Thymus (tissue), 11 donors: ENCODE measurements at regions not wholly inside any gene's neighbourhood (a gene's known extent, or its start where the extent isn't known, plus 50 kb on each side); places are given as distances from the start of the nearest gene placed in this dataset.

Source experiments
- DNase-seq, 9 donors: peaks; one replicate each; pipeline ENCODE4 v3.0.0-alpha.2; 2013; ENCODE audit warnings: low spot score in 9 of 9, low read depth in 6 of 9, missing footprints in 1 of 9
- H3K27ac ChIP-seq, 2 donors: one replicate each; pipeline ENCODE4 v1.5.1; 2013; ENCODE audit warnings: control low read depth in 1 of 2, low read depth in 1 of 2, low read length in 1 of 2, mild to moderate bottlenecking in 1 of 2, moderate library complexity in 1 of 2
- H3K27me3 ChIP-seq, 2 donors: one replicate each; pipeline ENCODE4 v1.5.1; 2013; ENCODE audit warnings: low read length in 1 of 2; ENCODE audit not compliant: control insufficient read depth in 2 of 2, insufficient read depth in 1 of 2
- H3K36me3 ChIP-seq, 2 donors: one replicate each; pipeline ENCODE4 v1.5.1; 2013; ENCODE audit warnings: low read length in 1 of 2, mild to moderate bottlenecking in 1 of 2, moderate library complexity in 1 of 2; ENCODE audit not compliant: control insufficient read depth in 2 of 2, insufficient read depth in 2 of 2
- H3K4me1 ChIP-seq, 2 donors: one replicate each; pipeline ENCODE4 v1.5.1; 2013; ENCODE audit warnings: low read length in 2 of 2; ENCODE audit not compliant: control insufficient read depth in 2 of 2, insufficient read depth in 2 of 2
- H3K4me3 ChIP-seq, 2 donors: one replicate each; pipeline ENCODE4 v1.5.1; 2013; ENCODE audit warnings: low read length in 2 of 2, control low read depth in 1 of 2, mild to moderate bottlenecking in 1 of 2
- H3K9me3 ChIP-seq, 2 donors: one replicate each; pipeline ENCODE4 v1.5.1; 2013; ENCODE audit warnings: low read length in 1 of 2, mild to moderate bottlenecking in 1 of 2; ENCODE audit not compliant: control insufficient read depth in 2 of 2, insufficient read depth in 1 of 2
- WGBS: extraction: QIAGEN DNeasy Blood & Tissue Kit; methylation state at CpG from one replicate; pipeline ENCODE4 v1.1.7; 2013; 5-methylcytosine and 5-hydroxymethylcytosine counted together
- donor health status: healthy.

DNA sequence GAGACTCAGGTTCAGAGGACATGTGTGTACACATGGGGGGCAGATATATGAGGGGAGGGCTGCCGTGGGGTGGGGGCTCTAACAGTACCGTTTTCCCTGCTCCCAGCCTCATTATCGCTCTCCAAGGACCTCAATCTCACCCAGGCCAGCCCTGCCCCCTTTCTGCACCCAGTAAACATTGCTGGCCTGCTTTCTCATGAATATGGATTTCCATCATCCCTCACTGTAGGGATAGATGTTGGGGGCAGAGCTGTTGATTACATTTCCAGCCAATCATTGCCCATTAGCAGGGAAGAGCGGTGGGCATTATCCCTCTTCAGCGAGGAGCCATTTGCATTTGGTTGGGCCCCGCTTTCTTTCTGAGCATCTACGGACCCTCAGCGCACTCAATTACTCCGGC lies 273.8 kb downstream of the RPS6KC1 start:
- H3K27ac ChIP-seq = no peak overlapping the region
- H3K4me3 ChIP-seq = no peak overlapping the region
- no peaks in the 10 kb centered on the region for H3K36me3 ChIP-seq
- no peaks in the 10 kb centered on the region for H3K27me3 ChIP-seq
- no peaks in the 10 kb centered on the region for H3K4me1 ChIP-seq
- H3K9me3 ChIP-seq = no peaks in the 10 kb centered on the region
- WGBS = 96% methylated on average over 9 of the region's 9 CpGs
- no peak for DNase-seq

DNA sequence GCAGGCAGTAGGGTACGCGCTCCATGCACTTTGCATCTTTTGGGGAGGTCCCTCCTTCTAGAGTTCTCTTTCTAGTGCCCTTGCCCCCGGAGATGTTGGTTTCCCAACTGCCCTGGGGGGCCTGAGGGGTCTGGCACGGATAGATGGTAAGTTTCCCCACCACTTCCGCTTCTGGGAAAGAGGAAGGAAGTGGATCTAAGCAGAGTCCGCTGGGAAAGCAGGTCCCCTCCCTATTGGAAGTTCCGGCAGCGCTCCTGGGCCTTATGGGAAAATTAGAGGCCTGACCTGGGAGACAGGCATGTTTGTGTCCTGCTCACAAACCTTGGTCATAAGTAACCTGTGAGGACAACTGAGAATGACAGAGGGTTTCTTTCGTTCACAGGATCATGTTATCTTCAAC lies 274.4 kb downstream of the RPS6KC1 start:
- Histone ChIP-seq H3K27me3 (no peaks in the 10 kb centered on the region), H3K36me3 (no peaks in the 10 kb centered on the region), H3K9me3 (no peaks in the 10 kb centered on the region), H3K4me1 (no peaks in the 10 kb centered on the region), H3K27ac (no peak overlapping the region), H3K4me3 (no peak overlapping the region)
- WGBS = 72% methylated on average over 9 of the region's 9 CpGs
- no peak for DNase-seq

DNA sequence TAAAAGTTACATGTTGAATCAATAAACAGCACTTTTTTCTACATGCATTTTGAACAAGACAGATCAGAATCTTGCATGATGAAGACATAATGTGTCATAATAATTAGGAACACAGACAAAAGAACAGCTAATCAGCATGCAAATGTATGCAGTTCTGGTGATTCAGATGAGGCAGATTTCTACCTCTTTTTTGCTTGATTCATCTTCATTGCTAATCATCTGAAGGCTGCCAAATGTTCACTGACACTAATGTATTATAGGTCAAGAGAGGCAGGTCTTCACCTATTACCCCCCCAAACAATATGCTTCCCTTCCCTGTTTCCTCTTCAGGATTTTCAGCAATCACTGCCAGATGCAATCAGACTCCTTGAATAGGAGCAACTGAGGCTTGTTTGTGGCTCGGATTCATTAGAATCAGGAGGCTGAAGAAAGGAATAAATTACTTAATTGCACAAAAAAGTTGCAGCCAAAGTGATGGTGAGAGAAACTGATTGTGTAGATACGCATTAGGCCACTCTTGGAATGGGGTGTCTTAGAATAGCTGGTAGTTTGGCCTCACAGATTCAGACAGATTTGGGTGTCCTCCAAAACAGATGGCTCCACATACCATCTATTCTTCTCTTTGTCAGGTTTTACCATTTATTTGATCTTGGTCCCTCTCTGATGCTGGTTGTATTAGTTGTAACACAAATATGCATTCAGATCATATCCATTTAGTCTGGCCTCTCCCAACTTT lies 275.4 kb downstream of the RPS6KC1 start:
- no peak overlapping the region for H3K4me3 ChIP-seq
- H3K36me3 ChIP-seq = no peaks in the 10 kb centered on the region
- no peaks in the 10 kb centered on the region for H3K27me3 ChIP-seq
- no peaks in the 10 kb centered on the region for H3K9me3 ChIP-seq
- 90% methylated on average over 2 of the region's 2 CpGs for WGBS
- no peaks in the 10 kb centered on the region for H3K4me1 ChIP-seq
- H3K27ac ChIP-seq = no peak overlapping the region
- DNase-seq = no peak

DNA sequence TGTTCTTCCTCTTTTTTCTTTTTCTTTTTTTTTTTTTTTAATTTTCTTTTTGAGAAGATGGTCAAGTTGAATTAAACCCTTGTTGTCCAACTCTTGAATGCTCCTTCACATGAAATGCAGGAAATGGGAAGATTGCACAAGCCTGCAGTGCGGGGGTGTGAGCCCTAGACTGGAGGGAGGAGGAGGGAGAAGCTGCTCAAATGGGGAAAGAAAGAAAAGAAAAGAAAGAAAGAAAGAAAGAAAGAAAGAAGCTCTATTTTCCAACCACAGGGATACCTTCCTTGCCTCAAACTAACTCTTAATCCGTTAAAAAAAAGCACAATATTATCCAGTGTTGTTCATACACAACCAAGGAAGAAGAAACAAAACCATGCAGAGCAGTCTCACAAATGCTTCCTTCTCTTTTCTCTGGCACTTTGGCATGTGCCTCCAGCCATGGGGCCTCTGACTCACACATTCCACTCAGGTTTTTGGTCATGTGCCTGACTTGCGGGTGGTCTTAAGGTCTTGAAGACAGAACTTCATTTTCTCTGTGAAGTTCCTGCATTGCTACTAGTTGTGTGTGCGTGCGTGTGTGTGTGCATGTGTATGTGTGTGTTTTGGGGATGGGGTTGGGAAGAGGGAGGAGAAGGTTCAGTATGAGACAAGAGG lies 276.1 kb downstream of the RPS6KC1 start:
- no peaks in the 10 kb centered on the region for H3K4me1 ChIP-seq
- H3K4me3 ChIP-seq = no peak overlapping the region
- DNase-seq = no peak
- H3K27me3 ChIP-seq = no peaks in the 10 kb centered on the region
- no peaks in the 10 kb centered on the region for H3K9me3 ChIP-seq
- no peaks in the 10 kb centered on the region for H3K36me3 ChIP-seq
- no peak overlapping the region for H3K27ac ChIP-seq
- WGBS = 86% methylated on average over 5 of the region's 5 CpGs

DNA sequence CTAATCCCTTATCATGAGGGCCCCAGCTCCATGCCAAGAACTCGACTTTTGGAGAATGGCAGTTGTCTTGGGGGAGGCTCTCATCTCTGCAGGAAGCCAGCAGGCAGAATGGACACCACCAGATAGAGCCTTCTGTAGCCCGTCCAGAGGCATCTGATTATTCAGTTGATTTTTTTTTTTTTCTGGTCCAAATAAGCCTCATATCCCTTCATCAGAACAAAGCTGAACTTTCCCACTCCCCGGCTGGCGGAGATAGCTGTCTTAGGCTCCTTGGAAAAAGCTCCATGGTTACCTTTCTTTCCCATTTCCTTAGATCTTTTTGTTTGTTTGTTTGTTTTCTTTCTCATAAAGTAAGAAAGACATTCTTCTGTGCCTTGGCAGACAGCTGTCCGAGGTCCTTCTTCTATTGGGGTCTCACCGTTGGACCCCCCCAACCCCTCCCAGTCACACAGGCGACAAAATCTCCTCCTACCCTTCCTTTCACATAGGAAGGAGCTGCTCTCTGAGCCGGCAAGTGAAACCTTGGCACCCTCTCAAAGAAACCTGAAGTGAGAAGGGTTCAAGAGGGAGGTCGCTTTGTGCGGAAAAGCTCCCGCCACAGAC lies 278.5 kb downstream of the RPS6KC1 start:
- 89% methylated on average over 11 of the region's 11 CpGs for WGBS
- Histone ChIP-seq H3K27ac (no peak overlapping the region), H3K36me3 (no peaks in the 10 kb centered on the region), H3K4me3 (no peak overlapping the region), H3K4me1 (no peaks in the 10 kb centered on the region), H3K9me3 (no peaks in the 10 kb centered on the region), H3K27me3 (no peaks in the 10 kb centered on the region)
- no peak for DNase-seq

DNA sequence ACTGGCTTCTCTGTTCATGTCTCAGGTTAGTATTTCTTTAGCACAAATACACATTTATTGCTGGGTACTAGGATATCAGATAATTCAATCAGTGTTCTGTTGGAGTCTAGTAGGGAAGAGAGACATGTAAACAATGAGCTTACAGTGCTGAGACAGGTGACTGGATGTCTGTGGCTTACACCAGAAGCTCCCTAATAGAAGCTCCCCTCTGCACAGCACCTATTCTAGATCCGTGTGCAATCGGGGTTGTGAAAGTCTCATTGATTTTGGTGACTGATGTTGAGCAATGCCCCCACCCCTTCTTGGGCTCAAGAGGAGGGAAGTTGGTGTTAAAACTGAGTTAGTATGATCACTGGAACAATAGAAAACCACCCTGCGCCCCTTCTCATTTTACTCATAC lies 279.2 kb downstream of the RPS6KC1 start:
- Histone ChIP-seq H3K27ac (no peak overlapping the region), H3K9me3 (no peaks in the 10 kb centered on the region), H3K27me3 (no peaks in the 10 kb centered on the region), H3K4me3 (no peak overlapping the region), H3K36me3 (no peaks in the 10 kb centered on the region), H3K4me1 (no peaks in the 10 kb centered on the region)
- no peak for DNase-seq
- 94% methylated on average over 3 of the region's 3 CpGs for WGBS

DNA sequence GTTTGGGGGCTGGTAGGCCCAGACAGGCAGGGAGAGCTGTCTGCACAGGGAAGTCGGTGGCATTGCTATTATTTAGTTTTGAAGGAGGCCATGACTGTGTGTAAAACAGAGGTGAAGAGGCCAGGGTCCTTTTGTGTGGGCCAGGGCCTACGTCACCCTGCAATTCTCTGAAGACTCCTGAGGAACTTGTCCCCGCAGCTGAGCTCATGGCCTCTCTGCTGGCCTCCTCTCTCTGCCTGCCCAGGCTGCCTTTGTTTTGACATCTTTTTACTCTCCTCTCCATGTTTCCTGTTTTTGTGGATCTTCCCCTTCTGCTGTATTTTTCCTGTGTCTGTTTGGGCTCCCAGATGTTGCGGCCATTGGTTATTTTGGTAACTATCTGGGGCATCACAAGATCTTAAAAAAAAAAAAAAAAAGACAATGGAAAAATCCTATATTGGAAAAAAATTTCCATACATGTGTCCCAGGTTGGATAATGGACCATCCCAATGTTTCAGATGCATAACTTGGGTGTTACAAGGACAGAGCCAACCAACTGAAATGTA lies 280.7 kb downstream of the RPS6KC1 start:
- Histone ChIP-seq H3K4me1 (no peaks in the 10 kb centered on the region), H3K9me3 (no peaks in the 10 kb centered on the region), H3K27ac (no peak overlapping the region), H3K27me3 (no peaks in the 10 kb centered on the region), H3K4me3 (no peak overlapping the region), H3K36me3 (no peaks in the 10 kb centered on the region)
- WGBS = 88% methylated on average over 4 of the region's 4 CpGs
- DNase-seq = no peak

DNA sequence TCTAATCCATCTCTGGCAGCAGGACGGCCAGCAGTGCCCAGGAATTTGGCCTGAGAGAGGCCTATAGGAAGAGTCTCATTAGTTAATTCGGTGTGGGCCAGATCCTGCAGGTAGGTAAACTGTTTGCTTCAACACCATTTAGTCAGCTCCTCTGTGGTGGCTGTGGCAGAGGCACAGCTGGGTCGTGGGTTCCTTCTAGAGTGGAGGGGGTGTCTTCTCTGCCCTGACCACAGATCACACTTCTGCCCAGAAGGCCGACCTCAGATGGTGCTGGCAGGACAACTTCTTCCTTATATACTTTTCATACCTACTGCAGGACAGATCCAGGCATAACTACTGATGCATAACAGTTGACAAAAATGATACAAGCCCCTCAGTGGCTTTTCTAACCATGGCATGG lies 281.4 kb downstream of the RPS6KC1 start:
- H3K36me3 ChIP-seq = no peaks in the 10 kb centered on the region
- no peaks in the 10 kb centered on the region for H3K4me1 ChIP-seq
- no peaks in the 10 kb centered on the region for H3K9me3 ChIP-seq
- no peak overlapping the region for H3K4me3 ChIP-seq
- no peaks in the 10 kb centered on the region for H3K27me3 ChIP-seq
- no peak for DNase-seq
- H3K27ac ChIP-seq = no peak overlapping the region
- 46% methylated on average over 4 of the region's 4 CpGs for WGBS

DNA sequence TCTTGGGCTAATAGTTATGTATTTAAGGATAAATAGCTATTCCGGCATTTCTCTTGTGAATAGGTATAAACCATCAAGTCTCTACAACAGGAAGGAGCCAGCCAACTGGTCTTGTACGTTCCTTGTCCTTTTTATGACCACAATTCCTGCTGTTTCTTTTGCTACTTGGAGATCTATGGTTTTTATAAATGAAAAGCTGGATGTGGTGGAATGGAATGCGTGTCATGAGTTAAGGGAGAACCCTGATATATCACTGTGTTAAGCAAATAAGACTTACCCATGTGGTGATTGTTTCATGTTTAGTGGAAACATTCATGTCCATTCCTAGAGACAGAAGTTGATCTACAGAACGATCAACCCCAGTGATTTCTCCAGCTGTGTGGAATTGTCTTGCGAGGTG lies 282.1 kb downstream of the RPS6KC1 start:
- H3K9me3 ChIP-seq = no peaks in the 10 kb centered on the region
- WGBS = 94% methylated on average over 5 of the region's 5 CpGs
- no peak for DNase-seq
- H3K4me3 ChIP-seq = no peak overlapping the region
- H3K4me1 ChIP-seq = no peaks in the 10 kb centered on the region
- H3K36me3 ChIP-seq = no peaks in the 10 kb centered on the region
- no peak overlapping the region for H3K27ac ChIP-seq
- no peaks in the 10 kb centered on the region for H3K27me3 ChIP-seq
